ENCODE measurements at regions not wholly inside any gene's neighbourhood (a gene's known extent, or its start where the extent isn't known, plus 50 kb on each side); places are given as distances from the start of the nearest gene placed in this dataset.

GRCh38 chr3:87423336-87423735 lies 147.0 kb upstream of the POU1F1 start:
- H3K4me3 ChIP-seq: no peak overlapping the region
- H3K9me3 ChIP-seq: no peaks in the 10 kb centered on the region
- no peaks in the 10 kb centered on the region for H3K27me3 ChIP-seq
- in situ Hi-C loops (cut with MboI; ENCODE audit: low sequenced_read_pairs in 4 of 4): loop anchor here in 1 of 4 donors (25.0 kb wide), 1 partner anchor 89 kb away; no protein-coding TSS in a partner anchor
- no peaks in the 10 kb centered on the region for H3K4me1 ChIP-seq
- ATAC-seq: no peak
- no peak for DNase-seq
- TF ChIP-seq CTCF (IDR thresholded peaks at IDR 0.05 in 4 of 5, conservative IDR thresholded peaks at IDR 0.05 in 1 of 5) (no peak), POLR2A (IDR thresholded peaks at IDR 0.05) (no peak)
- no peak overlapping the region for H3K27ac ChIP-seq
- no peaks in the 10 kb centered on the region for H3K36me3 ChIP-seq
- intact Hi-C loops (cut with DNase I; ENCODE audit: low total_unique reads): no loop called here

- Histone ChIP-seq H3K36me3 (no peaks in the 10 kb centered on the region), H3K27ac (no peak overlapping the region), H3K9me3 (no peaks in the 10 kb centered on the region), H3K27me3 (no peaks in the 10 kb centered on the region), H3K4me1 (no peaks in the 10 kb centered on the region), H3K4me3 (no peak overlapping the region)
- intact Hi-C loops (cut with DNase I; ENCODE audit: low total_unique reads) (no loop called here), in situ Hi-C loops (cut with MboI; ENCODE audit: low sequenced_read_pairs in 4 of 4) (loop anchor here in 1 of 4 donors (25.0 kb wide), 1 partner anchor 90 kb away; no protein-coding TSS in a partner anchor)
- no peak for TF ChIP-seq CTCF (IDR thresholded peaks at IDR 0.05 in 4 of 5, conservative IDR thresholded peaks at IDR 0.05 in 1 of 5)
- no peak for TF ChIP-seq POLR2A (IDR thresholded peaks at IDR 0.05)
- ATAC-seq (no peak), DNase-seq (no peak)
Observed at GRCh38 chr3:87422333-87422732, 145.9 kb upstream of the POU1F1 start.

- in situ Hi-C loops (cut with MboI; ENCODE audit: low sequenced_read_pairs in 4 of 4): loop anchor here in 1 of 4 donors (25.0 kb wide), 1 partner anchor 92 kb away; no protein-coding TSS in a partner anchor
- H3K36me3 ChIP-seq: no peaks in the 10 kb centered on the region
- peaks cover 0 to 5% (median 0%) of the 10 kb centered on the region in 3 donors for H3K9me3 ChIP-seq
- no peaks in the 10 kb centered on the region for H3K27me3 ChIP-seq
- DNase-seq (no peak), ATAC-seq (no peak)
- no peak overlapping the region for H3K4me3 ChIP-seq
- no peak overlapping the region for H3K27ac ChIP-seq
- no peaks in the 10 kb centered on the region for H3K4me1 ChIP-seq
- TF ChIP-seq POLR2A (IDR thresholded peaks at IDR 0.05): no peak
- intact Hi-C loops (cut with DNase I; ENCODE audit: low total_unique reads): no loop called here
Observed at GRCh38 chr3:87420171-87420570, 143.8 kb upstream of the POU1F1 start.

- intact Hi-C loops (cut with DNase I; ENCODE audit: low total_unique reads) (no loop called here), in situ Hi-C loops (cut with MboI; ENCODE audit: low sequenced_read_pairs in 4 of 4) (loop anchor here in 1 of 4 donors (25.0 kb wide), 1 partner anchor 98 kb away; no protein-coding TSS in a partner anchor)
- no peak for ATAC-seq
- Histone ChIP-seq H3K27ac (no peak overlapping the region), H3K4me3 (no peak overlapping the region), H3K36me3 (no peaks in the 10 kb centered on the region), H3K27me3 (no peaks in the 10 kb centered on the region), H3K4me1 (no peaks in the 10 kb centered on the region), H3K9me3 (peaks cover 0 to 5% (median 0%) of the 10 kb centered on the region in 3 donors)
- DNase-seq: no peak
- TF ChIP-seq CTCF (IDR thresholded peaks at IDR 0.05 in 4 of 5, conservative IDR thresholded peaks at IDR 0.05 in 1 of 5): no peak
- no peak for TF ChIP-seq POLR2A (IDR thresholded peaks at IDR 0.05)
Observed at GRCh38 chr3:87414271-87414670, 137.9 kb upstream of the POU1F1 start.

GRCh38 chr3:87413814-87414213 lies 137.4 kb upstream of the POU1F1 start:
- no peaks in the 10 kb centered on the region for H3K4me1 ChIP-seq
- no peak overlapping the region for H3K4me3 ChIP-seq
- ATAC-seq: no peak
- DNase-seq: no peak
- peaks cover 0 to 5% (median 0%) of the 10 kb centered on the region in 3 donors for H3K9me3 ChIP-seq
- TF ChIP-seq CTCF (IDR thresholded peaks at IDR 0.05 in 4 of 5, conservative IDR thresholded peaks at IDR 0.05 in 1 of 5) (no peak), POLR2A (IDR thresholded peaks at IDR 0.05) (no peak)
- H3K27me3 ChIP-seq: no peaks in the 10 kb centered on the region
- no peaks in the 10 kb centered on the region for H3K36me3 ChIP-seq
- intact Hi-C loops (cut with DNase I; ENCODE audit: low total_unique reads) (no loop called here), in situ Hi-C loops (cut with MboI; ENCODE audit: low sequenced_read_pairs in 4 of 4) (loop anchor here in 1 of 4 donors (25.0 kb wide), 1 partner anchor 98 kb away; no protein-coding TSS in a partner anchor)
- H3K27ac ChIP-seq: no peak overlapping the region

Data from gastrocnemius medialis (tissue), 4 donors.